ENCODE measurements at regions not wholly inside any gene's neighbourhood (a gene's known extent, or its start where the extent isn't known, plus 50 kb on each side); places are given as distances from the start of the nearest gene placed in this dataset.

DNA sequence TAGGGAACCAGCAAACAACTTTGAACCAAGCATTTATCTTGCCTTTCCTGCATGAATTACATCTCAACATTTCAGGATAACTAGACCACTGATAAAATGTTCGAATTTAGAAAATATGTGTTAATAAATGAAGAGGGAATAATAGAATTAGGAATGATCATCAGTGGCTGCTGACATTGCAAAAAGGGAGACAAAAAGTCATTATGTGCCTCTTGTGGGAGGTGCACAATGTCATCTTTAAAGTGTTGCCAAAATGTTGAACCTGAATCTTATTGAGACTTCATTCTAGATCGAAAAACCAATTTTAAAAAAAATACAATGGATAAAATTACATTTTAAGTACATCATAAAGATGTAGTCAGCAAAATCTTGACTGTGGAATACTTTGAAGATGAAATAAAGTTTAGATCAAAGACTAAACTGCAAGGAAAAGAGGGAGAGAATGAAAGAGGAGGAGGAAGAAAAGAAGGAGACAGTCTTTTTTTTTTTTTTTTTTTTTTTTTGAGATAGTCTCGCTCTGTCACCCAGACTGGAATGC, 299.3 kb downstream of the FBXW7 start:
- DNase-seq (ENCODE audit: unreplicated experiment), result no peak
- Mint-ChIP-seq H3K4me3 (ENCODE audit: unreplicated experiment) (no peak overlapping the region), H3K27ac (ENCODE audit: low read depth, unreplicated experiment) (no peak overlapping the region), H3K27me3 (ENCODE audit: insufficient read depth, unreplicated experiment) (no peaks in the 10 kb centered on the region), H3K36me3 (ENCODE audit: insufficient read depth, unreplicated experiment) (no peaks in the 10 kb centered on the region), H3K4me1 (ENCODE audit: insufficient read depth, unreplicated experiment) (no peaks in the 10 kb centered on the region), H3K9me3 (ENCODE audit: unreplicated experiment) (peaks cover 8% of the 10 kb centered on the region)
- intact Hi-C loops (cut with micrococcal nuclease), result no loop called here
- TF ChIP-seq, protein P1, sequence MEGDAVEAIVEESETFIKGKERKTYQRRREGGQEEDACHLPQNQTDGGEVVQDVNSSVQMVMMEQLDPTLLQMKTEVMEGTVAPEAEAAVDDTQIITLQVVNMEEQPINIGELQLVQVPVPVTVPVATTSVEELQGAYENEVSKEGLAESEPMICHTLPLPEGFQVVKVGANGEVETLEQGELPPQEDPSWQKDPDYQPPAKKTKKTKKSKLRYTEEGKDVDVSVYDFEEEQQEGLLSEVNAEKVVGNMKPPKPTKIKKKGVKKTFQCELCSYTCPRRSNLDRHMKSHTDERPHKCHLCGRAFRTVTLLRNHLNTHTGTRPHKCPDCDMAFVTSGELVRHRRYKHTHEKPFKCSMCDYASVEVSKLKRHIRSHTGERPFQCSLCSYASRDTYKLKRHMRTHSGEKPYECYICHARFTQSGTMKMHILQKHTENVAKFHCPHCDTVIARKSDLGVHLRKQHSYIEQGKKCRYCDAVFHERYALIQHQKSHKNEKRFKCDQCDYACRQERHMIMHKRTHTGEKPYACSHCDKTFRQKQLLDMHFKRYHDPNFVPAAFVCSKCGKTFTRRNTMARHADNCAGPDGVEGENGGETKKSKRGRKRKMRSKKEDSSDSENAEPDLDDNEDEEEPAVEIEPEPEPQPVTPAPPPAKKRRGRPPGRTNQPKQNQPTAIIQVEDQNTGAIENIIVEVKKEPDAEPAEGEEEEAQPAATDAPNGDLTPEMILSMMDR (IDR thresholded peaks at IDR 0.05; ENCODE audit: unreplicated experiment), result no peak
- CTCF ChIA-PET, result no interaction called here
- BruUV-seq (replicated peaks), result no TSS peak
- POLR2A ChIA-PET, result no interaction called here

DNA sequence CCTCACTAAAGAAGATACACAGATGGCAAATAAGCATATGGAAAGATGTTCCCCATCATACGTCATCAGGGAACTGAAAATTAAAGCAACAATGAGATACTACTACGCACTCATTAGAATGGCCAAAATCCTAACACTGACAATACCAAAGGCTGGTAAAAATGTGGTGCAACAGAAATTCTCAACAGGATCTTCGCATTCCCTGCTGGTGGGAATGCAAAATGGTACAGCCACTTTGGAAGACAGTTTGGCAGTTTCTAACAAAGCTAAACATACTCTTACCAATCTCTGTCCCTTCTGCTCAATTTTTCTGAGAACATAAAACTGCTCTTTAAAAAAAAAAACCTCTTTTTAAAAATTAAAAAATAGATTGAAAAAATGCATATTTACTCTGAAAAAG, 300.2 kb downstream of the FBXW7 start:
- Mint-ChIP-seq H3K4me1 (ENCODE audit: insufficient read depth, unreplicated experiment) (no peaks in the 10 kb centered on the region), H3K27ac (ENCODE audit: low read depth, unreplicated experiment) (no peak overlapping the region), H3K4me3 (ENCODE audit: unreplicated experiment) (no peak overlapping the region), H3K9me3 (ENCODE audit: unreplicated experiment) (peaks cover 4% of the 10 kb centered on the region), H3K27me3 (ENCODE audit: insufficient read depth, unreplicated experiment) (no peaks in the 10 kb centered on the region), H3K36me3 (ENCODE audit: insufficient read depth, unreplicated experiment) (no peaks in the 10 kb centered on the region)
- intact Hi-C loops (cut with micrococcal nuclease), result no loop called here
- CTCF ChIA-PET, result interaction anchor here (0.5 to 0.6 kb wide), 2 partner anchors 85 to 104 kb away, joined by 3 read pairs; no protein-coding TSS in a partner anchor
- TF ChIP-seq, protein P1 (IDR thresholded peaks at IDR 0.05; ENCODE audit: unreplicated experiment), result no peak
- POLR2A ChIA-PET, result no interaction called here
- BruUV-seq (replicated peaks), result no TSS peak
- no peak for DNase-seq (ENCODE audit: unreplicated experiment)

DNA sequence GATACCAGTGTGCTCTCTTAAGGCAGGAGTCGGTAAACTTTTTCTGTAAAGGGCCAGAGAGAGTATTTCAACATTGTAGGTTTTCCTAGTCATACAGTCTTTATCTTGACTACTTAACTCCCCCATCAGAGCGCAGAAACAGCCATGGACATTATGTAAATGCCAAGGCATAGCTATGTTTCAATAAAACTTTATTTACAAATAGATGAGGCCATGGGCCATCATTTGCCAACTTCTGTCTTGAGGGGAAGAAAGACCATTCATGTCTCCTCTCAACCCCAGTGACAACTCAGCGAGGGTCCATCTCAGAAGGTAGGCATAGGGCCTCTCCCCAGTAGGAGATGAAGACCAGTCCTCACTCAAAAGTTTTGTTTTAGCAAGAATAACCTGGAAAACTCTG, 301.3 kb downstream of the FBXW7 start:
- ChIA-PET POLR2A (no interaction called here), CTCF (no interaction called here)
- Mint-ChIP-seq H3K4me1 (ENCODE audit: insufficient read depth, unreplicated experiment) (no peaks in the 10 kb centered on the region), H3K9me3 (ENCODE audit: unreplicated experiment) (no peaks in the 10 kb centered on the region), H3K4me3 (ENCODE audit: unreplicated experiment) (no peak overlapping the region), H3K27me3 (ENCODE audit: insufficient read depth, unreplicated experiment) (no peaks in the 10 kb centered on the region), H3K27ac (ENCODE audit: low read depth, unreplicated experiment) (no peak overlapping the region), H3K36me3 (ENCODE audit: insufficient read depth, unreplicated experiment) (no peaks in the 10 kb centered on the region)
- DNase-seq (ENCODE audit: unreplicated experiment), result no peak
- TF ChIP-seq, protein P1 (IDR thresholded peaks at IDR 0.05; ENCODE audit: unreplicated experiment), result no peak
- intact Hi-C loops (cut with micrococcal nuclease), result no loop called here
- no TSS peak for BruUV-seq (replicated peaks)

DNA sequence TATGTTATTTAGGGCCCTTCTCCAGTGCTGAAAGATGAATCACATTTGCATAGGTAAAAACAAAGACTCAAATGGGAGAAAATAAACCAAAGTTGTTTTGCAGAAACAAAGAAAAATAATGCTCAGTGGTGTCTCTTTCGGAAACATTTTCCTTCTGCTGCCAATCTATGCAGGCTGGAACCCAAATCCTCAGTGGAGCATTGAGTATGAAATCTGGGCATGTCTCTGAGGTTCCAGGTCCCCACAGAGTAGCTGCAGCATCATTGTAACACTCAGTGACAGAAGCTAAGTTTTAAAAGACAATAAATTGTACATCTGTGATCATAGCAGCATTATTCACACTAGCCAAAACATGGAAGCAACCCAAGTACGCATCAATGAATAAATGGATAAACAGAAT, 303.6 kb downstream of the FBXW7 start:
- no peaks in the 10 kb centered on the region for H3K4me1 Mint-ChIP-seq (ENCODE audit: insufficient read depth, unreplicated experiment)
- no peaks in the 10 kb centered on the region for H3K9me3 Mint-ChIP-seq (ENCODE audit: unreplicated experiment)
- no peaks in the 10 kb centered on the region for H3K27me3 Mint-ChIP-seq (ENCODE audit: insufficient read depth, unreplicated experiment)
- CTCF ChIA-PET, result no interaction called here
- TF ChIP-seq, protein P1 (IDR thresholded peaks at IDR 0.05; ENCODE audit: unreplicated experiment), result no peak
- intact Hi-C loops (cut with micrococcal nuclease), result no loop called here
- BruUV-seq (replicated peaks), result no TSS peak
- no peak overlapping the region for H3K27ac Mint-ChIP-seq (ENCODE audit: low read depth, unreplicated experiment)
- DNase-seq (ENCODE audit: unreplicated experiment), result no peak
- POLR2A ChIA-PET, result interaction anchor here (0.5 kb wide), 1 partner anchor 871 kb away, joined by 3 read pairs; no protein-coding TSS in a partner anchor
- H3K36me3 Mint-ChIP-seq (ENCODE audit: insufficient read depth, unreplicated experiment), result no peaks in the 10 kb centered on the region
- no peak overlapping the region for H3K4me3 Mint-ChIP-seq (ENCODE audit: unreplicated experiment)

Data from MCF 10A (cell line).